GM18508 (cell line): ENCODE measurements at regions not wholly inside any gene's neighbourhood (a gene's known extent, or its start where the extent isn't known, plus 50 kb on each side); places are given as distances from the start of the nearest gene placed in this dataset.
"Not testable (repeated sequence)": the region's sequence is repeated elsewhere in the genome, so short reads cannot be mapped to it uniquely, and the experiment has no call there.

Experiments used
- ATAC-seq: cut with Tn5 transposase; IDR thresholded peaks from one replicate; pipeline ENCODE4 v1.9.1; 2021; ENCODE audit warnings: moderate number of reproducible peaks; ENCODE audit not compliant: insufficient read depth, unreplicated experiment

- ATAC-seq = no peak
Observed at GRCh38 chr7:93048136-93048930, 69.4 kb downstream of the SAMD9 start.

GRCh38 chr7:93047514-93048099, 70.2 kb downstream of the SAMD9 start:
- no peak for ATAC-seq

GRCh38 chr7:93046641-93047040, 71.1 kb downstream of the SAMD9 start:
- ATAC-seq = no peak

- no peak for ATAC-seq
Observed at GRCh38 chr7:93044147-93044810, 73.5 kb downstream of the SAMD9 start.

GRCh38 chr7:93043385-93043985, 74.3 kb downstream of the SAMD9 start:
- ATAC-seq = no peak

GRCh38 chr7:93040355-93040754, 77.4 kb downstream of the SAMD9 start:
- ATAC-seq = no peak

- ATAC-seq = no peak
Observed at GRCh38 chr7:93039786-93040185, 78.0 kb downstream of the SAMD9 start.

- no peak for ATAC-seq
Observed at GRCh38 chr7:93039282-93039681, 78.5 kb downstream of the SAMD9 start.

- ATAC-seq = peak; percentile 84
Observed at GRCh38 chr7:93036807-93037206, 81.0 kb downstream of the SAMD9 start.

- ATAC-seq = no peak
Observed at GRCh38 chr7:93036149-93036640, 81.6 kb downstream of the SAMD9 start.

GRCh38 chr7:93031795-93032194, 86.0 kb downstream of the SAMD9 start:
- ATAC-seq = no peak

GRCh38 chr7:93030605-93031225, 87.1 kb downstream of the SAMD9 start:
- ATAC-seq = no peak

GRCh38 chr7:93029056-93029455, 88.7 kb downstream of the SAMD9 start:
- ATAC-seq = no peak

GRCh38 chr7:93028610-93029009, 89.2 kb downstream of the SAMD9 start:
- no peak for ATAC-seq

- no peak for ATAC-seq
Observed at GRCh38 chr7:93027044-93027443, 90.7 kb downstream of the SAMD9 start.

- no peak for ATAC-seq
Observed at GRCh38 chr7:93026425-93026824, 91.4 kb downstream of the SAMD9 start.

- ATAC-seq = no peak
Observed at GRCh38 chr7:93025389-93025788, 92.4 kb downstream of the SAMD9 start.

- ATAC-seq = not testable (repeated sequence)
Observed at GRCh38 chr7:93022931-93023478, 94.8 kb downstream of the SAMD9 start.

- no peak for ATAC-seq
Observed at GRCh38 chr7:93021748-93022147, 96.0 kb downstream of the SAMD9 start.

- no peak for ATAC-seq
Observed at GRCh38 chr7:93018716-93019115, 99.1 kb downstream of the SAMD9 start.
